ENCODE measurements at regions not wholly inside any gene's neighbourhood (a gene's known extent, or its start where the extent isn't known, plus 50 kb on each side); places are given as distances from the start of the nearest gene placed in this dataset.
"Not testable (repeated sequence)": the region's sequence is repeated elsewhere in the genome, so short reads cannot be mapped to it uniquely, and the experiment has no call there.

GRCh38 chr2:95721726-95722125 is 129.9 kb downstream of the TRIM43 start:
- CTCF ChIA-PET, result no interaction called here
- no peak for DNase-seq
- H3K4me1 Mint-ChIP-seq (ENCODE audit: low read depth), result no peaks in the 10 kb centered on the region
- no peaks in the 10 kb centered on the region for H3K36me3 Mint-ChIP-seq (ENCODE audit: low read depth)
- no peaks in the 10 kb centered on the region for H3K27me3 Mint-ChIP-seq (ENCODE audit: low read depth)
- H3K9me3 Mint-ChIP-seq, result no peaks in the 10 kb centered on the region
- H3K27ac Mint-ChIP-seq, result no peak overlapping the region
- intact Hi-C loops (cut with micrococcal nuclease), result no loop called here
- H3K4me3 Mint-ChIP-seq, result no peak overlapping the region

- Mint-ChIP-seq H3K9me3 (no peaks in the 10 kb centered on the region), H3K4me1 (ENCODE audit: low read depth) (no peaks in the 10 kb centered on the region), H3K4me3 (no peak overlapping the region), H3K36me3 (ENCODE audit: low read depth) (no peaks in the 10 kb centered on the region), H3K27ac (no peak overlapping the region), H3K27me3 (ENCODE audit: low read depth) (no peaks in the 10 kb centered on the region)
- CTCF ChIA-PET, result no interaction called here
- intact Hi-C loops (cut with micrococcal nuclease), result no loop called here
- DNase-seq, result no peak
Observed at GRCh38 chr2:95722131-95722697, 130.4 kb downstream of the TRIM43 start.

- intact Hi-C loops (cut with micrococcal nuclease); H3K4me3 Mint-ChIP-seq; H3K4me1 Mint-ChIP-seq (ENCODE audit: low read depth); H3K27me3 Mint-ChIP-seq (ENCODE audit: low read depth); H3K9me3 Mint-ChIP-seq; DNase-seq; CTCF ChIA-PET; H3K36me3 Mint-ChIP-seq (ENCODE audit: low read depth); H3K27ac Mint-ChIP-seq: not testable (repeated sequence)
Observed at GRCh38 chr2:95723627-95724210, 131.9 kb downstream of the TRIM43 start.

GRCh38 chr2:95725191-95725590 is 133.4 kb downstream of the TRIM43 start:
- CTCF ChIA-PET, result not testable (repeated sequence)

GRCh38 chr2:95725677-95726076 is 133.9 kb downstream of the TRIM43 start:
- H3K27ac Mint-ChIP-seq; H3K4me3 Mint-ChIP-seq; H3K9me3 Mint-ChIP-seq; H3K36me3 Mint-ChIP-seq (ENCODE audit: low read depth); CTCF ChIA-PET; H3K27me3 Mint-ChIP-seq (ENCODE audit: low read depth); DNase-seq; intact Hi-C loops (cut with micrococcal nuclease); H3K4me1 Mint-ChIP-seq (ENCODE audit: low read depth): not testable (repeated sequence)

More at GRCh38 chr2:95725191-95725590, 133.4 kb downstream of the TRIM43 start:
- H3K4me3 Mint-ChIP-seq; H3K4me1 Mint-ChIP-seq (ENCODE audit: low read depth); H3K27ac Mint-ChIP-seq; H3K9me3 Mint-ChIP-seq; H3K36me3 Mint-ChIP-seq (ENCODE audit: low read depth); intact Hi-C loops (cut with micrococcal nuclease); H3K27me3 Mint-ChIP-seq (ENCODE audit: low read depth); DNase-seq: not testable (repeated sequence)

- H3K4me3 Mint-ChIP-seq; H3K9me3 Mint-ChIP-seq; H3K36me3 Mint-ChIP-seq (ENCODE audit: low read depth); H3K4me1 Mint-ChIP-seq (ENCODE audit: low read depth); H3K27ac Mint-ChIP-seq; H3K27me3 Mint-ChIP-seq (ENCODE audit: low read depth); DNase-seq; intact Hi-C loops (cut with micrococcal nuclease): not testable (repeated sequence)
- CTCF ChIA-PET, result interaction anchor here (2.3 kb wide), 1 partner anchor 338 kb away, joined by 6 read pairs; no protein-coding TSS in a partner anchor
Observed at GRCh38 chr2:95727420-95727819, 135.6 kb downstream of the TRIM43 start.

GRCh38 chr2:95728878-95729596 is 137.2 kb downstream of the TRIM43 start:
- CTCF ChIA-PET, result interaction anchor here (0.5 to 2.3 kb wide), 2 partner anchors 231 to 340 kb away, joined by 3 to 6 read pairs; no protein-coding TSS in a partner anchor
- no peak overlapping the region for H3K27ac Mint-ChIP-seq

GRCh38 chr2:95729597-95729955 is 137.8 kb downstream of the TRIM43 start:
- no peak for DNase-seq
- Mint-ChIP-seq H3K4me1 (ENCODE audit: low read depth) (no peaks in the 10 kb centered on the region), H3K36me3 (ENCODE audit: low read depth) (no peaks in the 10 kb centered on the region), H3K9me3 (no peaks in the 10 kb centered on the region), H3K4me3 (no peak overlapping the region), H3K27ac (no peak overlapping the region), H3K27me3 (ENCODE audit: low read depth) (peaks cover 3% of the 10 kb centered on the region)
- intact Hi-C loops (cut with micrococcal nuclease), result loop anchor here (1.0 kb wide), 2 partner anchors 327 to 340 kb away; partner anchors contain the start of gene FAHD2A
- CTCF ChIA-PET, result interaction anchor here (0.6 to 2.3 kb wide), 2 partner anchors 12 to 340 kb away, joined by 3 to 6 read pairs; no protein-coding TSS in a partner anchor

More at GRCh38 chr2:95728878-95729596, 137.2 kb downstream of the TRIM43 start:
- no peaks in the 10 kb centered on the region for H3K4me1 Mint-ChIP-seq (ENCODE audit: low read depth)
- H3K27me3 Mint-ChIP-seq (ENCODE audit: low read depth), result peaks cover 3% of the 10 kb centered on the region
- peak; percentile 69 for DNase-seq
- no peaks in the 10 kb centered on the region for H3K36me3 Mint-ChIP-seq (ENCODE audit: low read depth)
- intact Hi-C loops (cut with micrococcal nuclease), result loop anchor here (1.0 kb wide), 2 partner anchors 327 to 340 kb away; partner anchors contain the start of gene FAHD2A
- no peak overlapping the region for H3K4me3 Mint-ChIP-seq
- no peaks in the 10 kb centered on the region for H3K9me3 Mint-ChIP-seq

- no peaks in the 10 kb centered on the region for H3K9me3 Mint-ChIP-seq
- DNase-seq, result no peak
- no peak overlapping the region for H3K4me3 Mint-ChIP-seq
- no peaks in the 10 kb centered on the region for H3K4me1 Mint-ChIP-seq (ENCODE audit: low read depth)
- no peaks in the 10 kb centered on the region for H3K36me3 Mint-ChIP-seq (ENCODE audit: low read depth)
- peaks cover 8% of the 10 kb centered on the region for H3K27me3 Mint-ChIP-seq (ENCODE audit: low read depth)
- H3K27ac Mint-ChIP-seq, result no peak overlapping the region
- intact Hi-C loops (cut with micrococcal nuclease), result no loop called here
- CTCF ChIA-PET, result no interaction called here
Observed at GRCh38 chr2:95730813-95731212, 139.0 kb downstream of the TRIM43 start.

- H3K27me3 Mint-ChIP-seq (ENCODE audit: low read depth), result peaks cover 13% of the 10 kb centered on the region
- CTCF ChIA-PET, result no interaction called here
- no peaks in the 10 kb centered on the region for H3K4me1 Mint-ChIP-seq (ENCODE audit: low read depth)
- no peaks in the 10 kb centered on the region for H3K9me3 Mint-ChIP-seq
- H3K4me3 Mint-ChIP-seq, result no peak overlapping the region
- no peaks in the 10 kb centered on the region for H3K36me3 Mint-ChIP-seq (ENCODE audit: low read depth)
- H3K27ac Mint-ChIP-seq, result no peak overlapping the region
- intact Hi-C loops (cut with micrococcal nuclease), result no loop called here
- DNase-seq, result no peak
Observed at GRCh38 chr2:95734976-95735890, 143.4 kb downstream of the TRIM43 start.

GRCh38 chr2:95738301-95738700 is 146.5 kb downstream of the TRIM43 start:
- CTCF ChIA-PET, result no interaction called here
- no peak overlapping the region for H3K27ac Mint-ChIP-seq
- no peak for DNase-seq
- H3K36me3 Mint-ChIP-seq (ENCODE audit: low read depth), result no peaks in the 10 kb centered on the region
- peaks cover 14% of the 10 kb centered on the region for H3K27me3 Mint-ChIP-seq (ENCODE audit: low read depth)
- intact Hi-C loops (cut with micrococcal nuclease), result no loop called here
- no peak overlapping the region for H3K4me3 Mint-ChIP-seq
- H3K9me3 Mint-ChIP-seq, result no peaks in the 10 kb centered on the region
- H3K4me1 Mint-ChIP-seq (ENCODE audit: low read depth), result no peaks in the 10 kb centered on the region

GRCh38 chr2:95752126-95752525 is 160.3 kb downstream of the TRIM43 start:
- H3K27me3 Mint-ChIP-seq (ENCODE audit: low read depth); DNase-seq; H3K9me3 Mint-ChIP-seq; H3K27ac Mint-ChIP-seq; intact Hi-C loops (cut with micrococcal nuclease); H3K36me3 Mint-ChIP-seq (ENCODE audit: low read depth); H3K4me1 Mint-ChIP-seq (ENCODE audit: low read depth); H3K4me3 Mint-ChIP-seq; CTCF ChIA-PET: not testable (repeated sequence)
